H1 (cell line): ENCODE measurements at regions not wholly inside any gene's neighbourhood (a gene's known extent, or its start where the extent isn't known, plus 50 kb on each side); places are given as distances from the start of the nearest gene placed in this dataset.
"Not testable (repeated sequence)": the region's sequence is repeated elsewhere in the genome, so short reads cannot be mapped to it uniquely, and the experiment has no call there.

Experiments used
- CTCF ChIA-PET: fragments of 300-600 bp; sonication (Branson Sonifier 250); formaldehyde crosslinking; loops from one replicate; lab custom pipeline; 2021; ENCODE audit not compliant: partially characterized antibody; lab: Charles Lee
- POLR2A ChIA-PET: fragments of 300-600 bp; sonication (Branson Sonifier 250); formaldehyde crosslinking; loops from one replicate; lab custom pipeline; 2021; ENCODE audit warnings: inconsistent platforms; ENCODE audit not compliant: partially characterized antibody; lab: Charles Lee
- DNase-seq, 2 experiments: peaks; one replicate each; pipeline versions ENCODE4 v3.0.0 to v3.0.0-alpha.2; 2010 to 2022; ENCODE audit warnings: low spot score in 2 of 2, low read depth in 1 of 2, mixed read lengths in 1 of 2
- FAIRE-seq: peaks from 2 replicates; lab custom pipeline; 2011; peaks lifted over from hg19 to GRCh38; lab: Jason Lieb, UNC
- H2AFZ ChIP-seq: 2 replicates; pipeline ENCODE4 v1.8.1; 2012; ENCODE audit warnings: low read length, inconsistent platforms
- H2AK5ac ChIP-seq: 2 replicates; pipeline ENCODE4 v1.6.1; 2013; ENCODE audit warnings: low read depth, low read length
- H2BK120ac ChIP-seq: replicated peaks from 2 replicates; pipeline ENCODE3; 2013; ENCODE audit warnings: low read depth, low read length, inconsistent platforms
- H2BK12ac ChIP-seq: 2 replicates; pipeline ENCODE4 v1.6.1; 2013; ENCODE audit warnings: low read depth, low read length
- H2BK15ac ChIP-seq: 2 replicates; pipeline ENCODE4 v1.6.1; 2013; ENCODE audit warnings: low read length
- H2BK20ac ChIP-seq: 2 replicates; pipeline ENCODE4 v1.6.1; 2013; ENCODE audit warnings: low read length
- H2BK5ac ChIP-seq: 2 replicates; pipeline ENCODE4 v1.6.1; 2013; ENCODE audit warnings: low read depth, low read length
- H3K14ac ChIP-seq: 2 replicates; pipeline ENCODE4 v1.6.1; 2013; ENCODE audit warnings: inconsistent platforms; ENCODE audit not compliant: insufficient read length
- H3K18ac ChIP-seq: 2 replicates; pipeline ENCODE4 v1.6.1; 2013; ENCODE audit warnings: low read length; ENCODE audit errors: extremely low read depth
- H3K23ac ChIP-seq: 2 replicates; pipeline ENCODE4 v1.6.1; 2013; ENCODE audit warnings: inconsistent platforms; ENCODE audit not compliant: insufficient read length
- H3K23me2 ChIP-seq: 2 replicates; pipeline ENCODE4 v1.6.1; 2013; ENCODE audit warnings: low read depth, low read length
- H3K27ac ChIP-seq: 2 replicates; pipeline ENCODE4 v1.6.1; 2011; ENCODE audit warnings: low read depth, low read length, inconsistent platforms
- H3K27me3 ChIP-seq, 4 experiments: replicated peaks in 1 of 4; 1 replicate in 1 of 4; 2 replicates in 3 of 4; pipeline versions ENCODE4 v1.6.1 to v1.8.1; 2011 to 2013; ENCODE audit warnings: low read length in 3 of 4, mild to moderate bottlenecking in 3 of 4, inconsistent platforms in 2 of 4, mixed read lengths in 2 of 4, moderate library complexity in 1 of 4; ENCODE audit not compliant: control insufficient read depth in 3 of 4, insufficient read depth in 3 of 4; ENCODE audit errors: extremely low read depth in 1 of 4
- H3K36me3 ChIP-seq, 4 experiments: 2 replicates each; pipeline versions ENCODE4 v1.6.1 to v1.8.1; 2011 to 2013; ENCODE audit warnings: mild to moderate bottlenecking in 4 of 4, low read length in 3 of 4, moderate library complexity in 2 of 4, control low read depth in 1 of 4, inconsistent platforms in 1 of 4; ENCODE audit not compliant: insufficient read depth in 4 of 4, control insufficient read depth in 2 of 4
- H3K4ac ChIP-seq: replicated peaks from 2 replicates; pipeline ENCODE3; 2013; ENCODE audit warnings: low read length, low read depth, mixed read lengths, inconsistent platforms; ENCODE audit not compliant: insufficient read length
- H3K4me1 ChIP-seq, 4 experiments: replicated peaks in 1 of 4; 1 replicate in 1 of 4; 2 replicates in 3 of 4; pipeline versions ENCODE4 v1.6.1 to v1.8.1; 2011 to 2013; ENCODE audit warnings: low read length in 3 of 4, inconsistent platforms in 2 of 4, mixed read lengths in 1 of 4; ENCODE audit not compliant: insufficient read depth in 4 of 4, control insufficient read depth in 3 of 4
- H3K4me2 ChIP-seq, 2 experiments: 2 replicates each; pipeline versions ENCODE4 v1.6.1 to v1.8.1; 2011 to 2013; ENCODE audit warnings: low read depth in 2 of 2, low read length in 2 of 2, control low read depth in 1 of 2, inconsistent platforms in 1 of 2, mild to moderate bottlenecking in 1 of 2; ENCODE audit not compliant: insufficient read depth in 1 of 2
- H3K4me3 ChIP-seq, 4 experiments: fragments of 200-600, 300-600 bp in 1 of 4; sonication (generic), shearing (Covaris generic), sonication (Bioruptor Twin) in 1 of 4; 2 replicates each; pipeline versions ENCODE4 v1.5.1 to v1.8.1; 2011 to 2016; ENCODE audit warnings: low read length in 4 of 4, low read depth in 3 of 4, control low read depth in 2 of 4, inconsistent platforms in 2 of 4, mild to moderate bottlenecking in 2 of 4, mixed read lengths in 1 of 4, moderate library complexity in 1 of 4; ENCODE audit not compliant: insufficient read depth in 2 of 4; ENCODE audit errors: extremely low read depth in 1 of 4
- H3K56ac ChIP-seq: replicated peaks from 2 replicates; pipeline ENCODE3; 2013; ENCODE audit warnings: low read depth, mild to moderate bottlenecking, mixed read lengths, low read length, inconsistent platforms; ENCODE audit not compliant: insufficient read length
- H3K79me1 ChIP-seq: 2 replicates; pipeline ENCODE4 v1.6.1; 2013; ENCODE audit warnings: low read depth, low read length, control low read depth
- H3K79me2 ChIP-seq, 2 experiments: 2 replicates each; pipeline versions ENCODE4 v1.6.1 to v1.8.1; 2012 to 2013; ENCODE audit warnings: low read length in 2 of 2, mild to moderate bottlenecking in 2 of 2, inconsistent platforms in 1 of 2; ENCODE audit not compliant: insufficient read depth in 2 of 2, control insufficient read depth in 1 of 2
- H3K9ac ChIP-seq, 4 experiments: replicated peaks in 1 of 4; 1 replicate in 1 of 4; 2 replicates in 3 of 4; pipeline versions ENCODE4 v1.6.1 to v1.8.1; 2011 to 2013; ENCODE audit warnings: low read depth in 3 of 4, low read length in 3 of 4, control low read depth in 2 of 4, mild to moderate bottlenecking in 2 of 4, moderate library complexity in 2 of 4, inconsistent platforms in 1 of 4; ENCODE audit errors: extremely low read depth in 1 of 4
- H3K9me3 ChIP-seq, 2 experiments: 2 replicates each; pipeline versions ENCODE4 v1.6.1 to v1.8.1; 2012 to 2013; ENCODE audit warnings: mild to moderate bottlenecking in 2 of 2, moderate library complexity in 2 of 2, control low read depth in 1 of 2, inconsistent platforms in 1 of 2, low read depth in 1 of 2, low read length in 1 of 2, mixed read lengths in 1 of 2; ENCODE audit not compliant: insufficient read depth in 2 of 2
- H4K20me1 ChIP-seq, 2 experiments: replicated peaks in 1 of 2; 2 replicates each; pipeline versions ENCODE3 to v1.8.1; 2011 to 2013; ENCODE audit warnings: inconsistent platforms in 2 of 2, low read length in 2 of 2, mild to moderate bottlenecking in 1 of 2; ENCODE audit not compliant: insufficient read depth in 2 of 2, control insufficient read depth in 1 of 2
- H4K5ac ChIP-seq: 2 replicates; pipeline ENCODE4 v1.6.1; 2013; ENCODE audit warnings: low read length, low read depth, mixed read lengths, inconsistent platforms; ENCODE audit not compliant: insufficient read length
- H4K8ac ChIP-seq: 2 replicates; pipeline ENCODE4 v1.8.0; 2013; ENCODE audit warnings: mild to moderate bottlenecking, moderate library complexity, low read length, inconsistent platforms; ENCODE audit not compliant: insufficient read depth; ENCODE audit errors: extremely low read depth
- H4K91ac ChIP-seq: replicated peaks from 2 replicates; pipeline ENCODE3; 2013; ENCODE audit warnings: low read length, mixed read lengths, inconsistent platforms; ENCODE audit not compliant: insufficient read length

- H3K23ac ChIP-seq, H4K5ac ChIP-seq, H3K36me3 ChIP-seq, H3K27ac ChIP-seq, H4K20me1 ChIP-seq, H3K4ac ChIP-seq, H3K4me3 ChIP-seq, H4K8ac ChIP-seq, H3K27me3 ChIP-seq, H3K56ac ChIP-seq, H3K14ac ChIP-seq, H3K18ac ChIP-seq, H4K91ac ChIP-seq, H3K4me2 ChIP-seq, H2AK5ac ChIP-seq, POLR2A ChIA-PET, H2BK5ac ChIP-seq, H2AFZ ChIP-seq, H3K79me2 ChIP-seq, H3K9me3 ChIP-seq, H2BK12ac ChIP-seq, H3K23me2 ChIP-seq, H2BK20ac ChIP-seq, H2BK15ac ChIP-seq, H2BK120ac ChIP-seq, H3K79me1 ChIP-seq, FAIRE-seq, H3K9ac ChIP-seq, DNase-seq: not testable (repeated sequence)
- CTCF ChIA-PET, result interaction anchor here (0.9 kb wide), 1 partner anchor 38 kb away, joined by 3 read pairs; no protein-coding TSS in a partner anchor
- peaks cover 2 to 10% (median 5%) of the 10 kb centered on the region in 4 experiments; a peak in 6 of 7 replicates for H3K4me1 ChIP-seq
Measured at GRCh38 chr1:157328120-157328519, 189.9 kb upstream of the ETV3 start.
